HG02623 (cell line): ENCODE measurements at regions not wholly inside any gene's neighbourhood (a gene's known extent, or its start where the extent isn't known, plus 50 kb on each side); places are given as distances from the start of the nearest gene placed in this dataset.

Experiments used
- ATAC-seq: cut with Tn5 transposase; IDR thresholded peaks from one replicate; pipeline ENCODE4 v1.9.1; 2021; ENCODE audit warnings: moderate library complexity; ENCODE audit not compliant: unreplicated experiment

- ATAC-seq: no peak
Measured at GRCh38 chr2:196224756-196225155, 53.4 kb upstream of the STK17B start.

- no peak for ATAC-seq
Measured at GRCh38 chr2:196225213-196225612, 53.8 kb upstream of the STK17B start.

GRCh38 chr2:196226058-196226706, 54.8 kb upstream of the STK17B start:
- ATAC-seq: no peak

GRCh38 chr2:196226707-196227065, 55.3 kb upstream of the STK17B start:
- no peak for ATAC-seq

GRCh38 chr2:196229013-196229412, 57.6 kb upstream of the STK17B start:
- ATAC-seq: no peak

GRCh38 chr2:196230061-196230854, 58.9 kb upstream of the STK17B start:
- ATAC-seq: no peak

- ATAC-seq: no peak
Measured at GRCh38 chr2:196233021-196233804, 61.8 kb upstream of the STK17B start.

- ATAC-seq: peak; percentile 52
Measured at GRCh38 chr2:196233805-196234475, 62.6 kb upstream of the STK17B start.

- peak; percentile 51 for ATAC-seq
Measured at GRCh38 chr2:196234672-196235071, 63.3 kb upstream of the STK17B start.

GRCh38 chr2:196238836-196239380, 67.5 kb upstream of the STK17B start:
- no peak for ATAC-seq

GRCh38 chr2:196239622-196240587, 68.5 kb upstream of the STK17B start:
- ATAC-seq: peak; percentile 80

- ATAC-seq: no peak
Measured at GRCh38 chr2:196241175-196241574, 69.8 kb upstream of the STK17B start.

GRCh38 chr2:196242131-196242620, 70.8 kb upstream of the STK17B start:
- ATAC-seq: peak; percentile 89

GRCh38 chr2:196244516-196244915, 73.1 kb upstream of the STK17B start:
- ATAC-seq: no peak

GRCh38 chr2:196244966-196245365, 73.6 kb upstream of the STK17B start:
- ATAC-seq: no peak

- ATAC-seq: no peak
Measured at GRCh38 chr2:196245378-196246140, 74.2 kb upstream of the STK17B start.

- no peak for ATAC-seq
Measured at GRCh38 chr2:196247114-196247975, 76.0 kb upstream of the STK17B start.

- ATAC-seq: no peak
Measured at GRCh38 chr2:196247976-196248280, 76.5 kb upstream of the STK17B start.
